ENCODE measurements at regions not wholly inside any gene's neighbourhood (a gene's known extent, or its start where the extent isn't known, plus 50 kb on each side); places are given as distances from the start of the nearest gene placed in this dataset.

- WGBS (ENCODE audit: low lambda C conversion rate) = 37% methylated on average over 3 of the region's 3 CpGs
- POLR2A ChIA-PET = no interaction called here
Observed at GRCh38 chr4:66795724-66796123, 749.6 kb downstream of the CENPC start.

GRCh38 chr4:66794390-66795034, 750.8 kb downstream of the CENPC start:
- Histone ChIP-seq H3K4me3 (ENCODE audit: low read depth in 2 of 2, low read length in 1 of 2) (no peak overlapping the region), H3K27ac (ENCODE audit: low read depth in 2 of 2, low read length in 1 of 2) (no peak overlapping the region), H3K9ac (no peak overlapping the region), H3K36me3 (replicated peaks in 1 of 2; ENCODE audit: control insufficient read depth in 1 of 2, insufficient read depth in 2 of 2, low read length in 1 of 2) (no peaks in the 10 kb centered on the region), H3K4me1 (ENCODE audit: control insufficient read depth in 1 of 2, insufficient read depth in 2 of 2, low read depth in 1 of 2, low read length in 1 of 2) (no peaks in the 10 kb centered on the region), H3K79me2 (ENCODE audit: insufficient read depth) (no peaks in the 10 kb centered on the region), H2AFZ (ENCODE audit: low read depth) (no peak overlapping the region), H3K9me2 (no peaks in the 10 kb centered on the region), H3K4me2 (no peak overlapping the region), H3K27me3 (ENCODE audit: insufficient read depth) (no peaks in the 10 kb centered on the region), H4K20me1 (ENCODE audit: insufficient read depth) (no peaks in the 10 kb centered on the region), H3F3A (replicated peaks; ENCODE audit: insufficient read depth) (no peaks in the 10 kb centered on the region), H3K9me3 (no peaks in the 10 kb centered on the region)
- ChIA-PET CTCF (no interaction called here), POLR2A (no interaction called here)
- no peak for DNase-seq
- 3% methylated on average over 3 of the region's 3 CpGs for WGBS (ENCODE audit: low lambda C conversion rate)
- TF ChIP-seq TAF1 (IDR thresholded peaks at IDR 0.05; ENCODE audit: borderline replicate concordance, low read depth, low read length) (no peak), RXRA (IDR thresholded peaks at IDR 0.05; ENCODE audit: borderline replicate concordance, low read depth) (no peak), RAD21 (IDR thresholded peaks at IDR 0.05; ENCODE audit: low read length) (no peak), FOXJ3 (CRISPR knock-in tag; IDR thresholded peaks at IDR 0.05) (no peak), JUND (IDR thresholded peaks at IDR 0.05) (no peak), FOSL2 (IDR thresholded peaks at IDR 0.05; ENCODE audit: borderline replicate concordance, low read depth) (no peak), RFX5 (IDR thresholded peaks at IDR 0.05; ENCODE audit: low read length) (no peak), ZBTB33 (IDR thresholded peaks at IDR 0.05; ENCODE audit: borderline replicate concordance, low read depth) (no peak), RCOR1 (IDR thresholded peaks at IDR 0.05; ENCODE audit: low read length) (no peak), USF2 (IDR thresholded peaks at IDR 0.05; ENCODE audit: borderline replicate concordance, low read depth, low read length) (no peak), EZH2phosphoT487 (IDR thresholded peaks at IDR 0.05; ENCODE audit: borderline replicate concordance, low read depth) (no peak), YY1 (IDR thresholded peaks at IDR 0.05; ENCODE audit: low read depth) (no peak)

More at GRCh38 chr4:66795724-66796123, 749.6 kb downstream of the CENPC start:
- no peak overlapping the region for H3K9ac ChIP-seq
- H3K27ac ChIP-seq (ENCODE audit: low read depth in 2 of 2, low read length in 1 of 2) = no peak overlapping the region
- no peaks in the 10 kb centered on the region for H3K27me3 ChIP-seq (ENCODE audit: insufficient read depth)
- no peaks in the 10 kb centered on the region for H3K4me1 ChIP-seq (ENCODE audit: control insufficient read depth in 1 of 2, insufficient read depth in 2 of 2, low read depth in 1 of 2, low read length in 1 of 2)
- CTCF ChIA-PET = no interaction called here
- no peak overlapping the region for H3K4me3 ChIP-seq (ENCODE audit: low read depth in 2 of 2, low read length in 1 of 2)
- no peak for DNase-seq
- H3F3A ChIP-seq (replicated peaks; ENCODE audit: insufficient read depth) = no peaks in the 10 kb centered on the region
- H3K4me2 ChIP-seq = no peak overlapping the region
- H3K9me2 ChIP-seq = no peaks in the 10 kb centered on the region
- no peaks in the 10 kb centered on the region for H3K79me2 ChIP-seq (ENCODE audit: insufficient read depth)
- no peaks in the 10 kb centered on the region for H3K36me3 ChIP-seq (replicated peaks in 1 of 2; ENCODE audit: control insufficient read depth in 1 of 2, insufficient read depth in 2 of 2, low read length in 1 of 2)
- no peak overlapping the region for H2AFZ ChIP-seq (ENCODE audit: low read depth)
- H4K20me1 ChIP-seq (ENCODE audit: insufficient read depth) = no peaks in the 10 kb centered on the region
- TF ChIP-seq YY1 (IDR thresholded peaks at IDR 0.05; ENCODE audit: low read depth) (no peak), PBX3 (IDR thresholded peaks at IDR 0.05) (no peak), ZBTB33 (IDR thresholded peaks at IDR 0.05; ENCODE audit: borderline replicate concordance, low read depth) (no peak), SMC3 (IDR thresholded peaks at IDR 0.05; ENCODE audit: low read depth, low read length) (no peak), SIN3A (IDR thresholded peaks at IDR 0.05; ENCODE audit: borderline replicate concordance, low read depth, low read length) (no peak), FOXM1 (IDR thresholded peaks at IDR 0.05; ENCODE audit: low read depth) (no peak), POLR2AphosphoS5 (IDR thresholded peaks at IDR 0.05; ENCODE audit: low read depth, low read length) (no peak), NFIC (IDR thresholded peaks at IDR 0.05; ENCODE audit: borderline replicate concordance) (no peak), RCOR1 (IDR thresholded peaks at IDR 0.05; ENCODE audit: low read length) (no peak), EZH2phosphoT487 (IDR thresholded peaks at IDR 0.05; ENCODE audit: borderline replicate concordance, low read depth) (no peak), RAD21 (IDR thresholded peaks at IDR 0.05; ENCODE audit: low read length) (no peak), MEF2A (IDR thresholded peaks at IDR 0.05; ENCODE audit: borderline replicate concordance, low read depth) (no peak)
- H3K9me3 ChIP-seq = no peaks in the 10 kb centered on the region

Measured in SK-N-SH (cell line).